Mucosa of stomach (tissue), 1 donor: ENCODE measurements at regions not wholly inside any gene's neighbourhood (a gene's known extent, or its start where the extent isn't known, plus 50 kb on each side); places are given as distances from the start of the nearest gene placed in this dataset.

Experiments used
- H3K27me3 ChIP-seq: one replicate; pipeline ENCODE4 v1.7.0; 2013; ENCODE audit warnings: mild to moderate bottlenecking, low read length; ENCODE audit not compliant: control insufficient read depth, insufficient read depth
- H3K36me3 ChIP-seq: one replicate; pipeline ENCODE4 v1.7.0; 2013; ENCODE audit warnings: low read length; ENCODE audit not compliant: control insufficient read depth, insufficient read depth
- H3K4me1 ChIP-seq: one replicate; pipeline ENCODE4 v1.7.0; 2013; ENCODE audit warnings: mild to moderate bottlenecking, low read length; ENCODE audit not compliant: control insufficient read depth, insufficient read depth
- H3K4me3 ChIP-seq: one replicate; pipeline ENCODE4 v1.7.0; 2013; ENCODE audit warnings: low read length
- H3K9ac ChIP-seq: one replicate; pipeline ENCODE4 v1.7.0; 2013; ENCODE audit warnings: mild to moderate bottlenecking, low read length, moderate library complexity
- H3K9me3 ChIP-seq: one replicate; pipeline ENCODE4 v1.7.0; 2013; ENCODE audit warnings: mild to moderate bottlenecking, low read length, moderate library complexity; ENCODE audit not compliant: control insufficient read depth
- donor health status: Pancreatic carcinoma.

GRCh38 chr4:26021417-26022345, 107.7 kb downstream of the SMIM20 start:
- Histone ChIP-seq H3K4me1 (peaks cover 42% of the 10 kb centered on the region), H3K27me3 (peaks cover 8% of the 10 kb centered on the region), H3K4me3 (no peak overlapping the region), H3K9me3 (no peaks in the 10 kb centered on the region), H3K36me3 (no peaks in the 10 kb centered on the region), H3K9ac (no peak overlapping the region)

- Histone ChIP-seq H3K36me3 (no peaks in the 10 kb centered on the region), H3K4me1 (peaks cover 42% of the 10 kb centered on the region), H3K27me3 (peaks cover 8% of the 10 kb centered on the region), H3K9ac (peak overlapping the region; percentile 38), H3K9me3 (no peaks in the 10 kb centered on the region), H3K4me3 (no peak overlapping the region)
Observed at GRCh38 chr4:26022346-26023202, 108.6 kb downstream of the SMIM20 start.

DNA sequence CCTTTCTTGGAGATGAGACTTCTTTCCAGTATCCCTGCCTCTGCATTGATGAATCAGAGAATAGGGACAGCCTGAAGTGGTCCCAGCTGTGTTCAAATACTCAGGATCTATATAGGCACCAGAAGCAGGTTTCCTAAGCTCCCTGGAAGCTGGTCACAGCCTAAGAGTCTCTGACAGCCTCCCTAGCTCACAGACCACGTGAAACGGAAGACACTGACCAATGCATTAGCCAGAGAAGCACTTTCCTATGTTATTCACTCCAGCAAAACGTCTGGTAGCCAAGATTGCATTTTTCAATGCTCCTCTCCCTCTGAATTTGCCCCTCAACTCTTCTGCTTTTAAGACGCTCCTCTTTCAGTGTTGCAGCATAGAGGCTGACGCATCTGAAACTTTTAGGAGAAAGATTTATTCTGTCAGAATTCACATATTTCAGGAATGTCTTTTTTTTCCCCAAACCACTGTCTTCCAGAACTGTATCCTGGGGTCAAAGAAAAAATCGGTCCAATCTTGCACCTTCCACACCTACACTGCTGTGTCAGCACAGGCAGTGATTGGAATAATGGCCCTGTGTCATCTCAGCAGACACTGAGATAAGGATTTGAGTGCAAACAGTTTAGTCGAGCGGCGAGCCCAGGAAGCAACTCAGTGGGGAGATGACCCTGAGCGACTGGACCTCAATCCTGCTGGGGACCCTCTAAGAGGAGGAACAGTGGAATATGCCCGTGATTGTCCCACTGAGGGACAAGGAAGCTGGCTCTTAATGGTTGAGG, 109.4 kb downstream of the SMIM20 start:
- Histone ChIP-seq H3K36me3 (no peaks in the 10 kb centered on the region), H3K27me3 (peaks cover 8% of the 10 kb centered on the region), H3K9ac (peak overlapping the region; percentile 38), H3K9me3 (no peaks in the 10 kb centered on the region), H3K4me1 (peaks cover 42% of the 10 kb centered on the region), H3K4me3 (no peak overlapping the region)

GRCh38 chr4:26024079-26024478, 110.1 kb downstream of the SMIM20 start:
- no peak overlapping the region for H3K4me3 ChIP-seq
- H3K9me3 ChIP-seq, result no peaks in the 10 kb centered on the region
- peaks cover 11% of the 10 kb centered on the region for H3K27me3 ChIP-seq
- no peaks in the 10 kb centered on the region for H3K36me3 ChIP-seq
- peaks cover 48% of the 10 kb centered on the region for H3K4me1 ChIP-seq
- no peak overlapping the region for H3K9ac ChIP-seq

- peaks cover 40% of the 10 kb centered on the region for H3K4me1 ChIP-seq
- peaks cover 9% of the 10 kb centered on the region for H3K27me3 ChIP-seq
- no peaks in the 10 kb centered on the region for H3K9me3 ChIP-seq
- peak overlapping the region; percentile 60 for H3K9ac ChIP-seq
- H3K4me3 ChIP-seq, result no peak overlapping the region
- H3K36me3 ChIP-seq, result no peaks in the 10 kb centered on the region
Observed at GRCh38 chr4:26028133-26028792, 114.2 kb downstream of the SMIM20 start.

GRCh38 chr4:26028793-26029567, 115.0 kb downstream of the SMIM20 start:
- Histone ChIP-seq H3K36me3 (no peaks in the 10 kb centered on the region), H3K9me3 (no peaks in the 10 kb centered on the region), H3K4me3 (no peak overlapping the region), H3K27me3 (peaks cover 7% of the 10 kb centered on the region), H3K9ac (peak overlapping the region; percentile 60), H3K4me1 (peaks cover 33% of the 10 kb centered on the region)

DNA sequence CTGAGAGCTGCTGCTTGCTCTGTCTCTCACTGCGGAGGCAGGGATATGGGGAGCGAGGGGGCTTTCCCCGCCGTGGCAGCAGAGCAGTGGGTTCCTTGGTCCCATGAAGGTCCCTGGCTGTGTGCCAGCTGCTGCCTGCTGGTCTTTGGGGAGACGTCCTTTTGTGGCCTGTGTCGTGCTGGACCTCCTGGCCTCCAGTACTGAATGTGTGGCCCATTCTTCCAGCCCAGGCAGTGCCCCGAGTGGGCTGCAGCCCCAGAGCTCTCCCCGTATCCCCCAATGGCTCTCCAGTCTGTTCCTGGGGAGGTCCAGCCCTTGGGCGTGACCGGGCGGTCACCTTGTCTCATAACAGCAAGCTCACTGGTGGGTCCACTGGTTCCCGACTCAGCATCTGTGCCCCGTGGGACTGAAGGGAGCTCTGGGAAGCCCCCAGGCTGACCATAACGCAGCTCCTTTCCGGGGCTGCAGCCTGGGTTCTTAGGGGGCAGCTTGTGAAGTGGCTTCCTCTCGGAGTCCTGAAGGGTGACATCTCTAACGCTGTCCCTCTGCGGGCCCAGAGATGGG, 115.6 kb downstream of the SMIM20 start:
- Histone ChIP-seq H3K27me3 (peaks cover 7% of the 10 kb centered on the region), H3K9ac (no peak overlapping the region), H3K9me3 (no peaks in the 10 kb centered on the region)

GRCh38 chr4:26030260-26030667, 116.2 kb downstream of the SMIM20 start:
- Histone ChIP-seq H3K9me3 (no peaks in the 10 kb centered on the region), H3K27me3 (peaks cover 7% of the 10 kb centered on the region), H3K9ac (no peak overlapping the region), H3K4me1 (peaks cover 32% of the 10 kb centered on the region), H3K36me3 (no peaks in the 10 kb centered on the region), H3K4me3 (no peak overlapping the region)

More for the DNA sequence above, 115.6 kb downstream of the SMIM20 start:
- Histone ChIP-seq H3K4me1 (peaks cover 32% of the 10 kb centered on the region), H3K36me3 (no peaks in the 10 kb centered on the region), H3K4me3 (no peak overlapping the region)

GRCh38 chr4:26030780-26031179, 116.8 kb downstream of the SMIM20 start:
- peaks cover 7% of the 10 kb centered on the region for H3K27me3 ChIP-seq
- no peaks in the 10 kb centered on the region for H3K36me3 ChIP-seq
- peaks cover 32% of the 10 kb centered on the region for H3K4me1 ChIP-seq
- no peak overlapping the region for H3K4me3 ChIP-seq
- no peaks in the 10 kb centered on the region for H3K9me3 ChIP-seq
- no peak overlapping the region for H3K9ac ChIP-seq

- no peak overlapping the region for H3K9ac ChIP-seq
- peaks cover 32% of the 10 kb centered on the region for H3K4me1 ChIP-seq
- H3K36me3 ChIP-seq, result no peaks in the 10 kb centered on the region
- peaks cover 7% of the 10 kb centered on the region for H3K27me3 ChIP-seq
- H3K4me3 ChIP-seq, result no peak overlapping the region
- no peaks in the 10 kb centered on the region for H3K9me3 ChIP-seq
Observed at GRCh38 chr4:26031704-26032103, 117.7 kb downstream of the SMIM20 start.
